Fibroblast of pulmonary artery (primary cell): ENCODE measurements at regions not wholly inside any gene's neighbourhood (a gene's known extent, or its start where the extent isn't known, plus 50 kb on each side); places are given as distances from the start of the nearest gene placed in this dataset.

ENCODE experiments used
- DNase-seq: peaks from one replicate; pipeline ENCODE4 v3.0.0-alpha.2; 2010; ENCODE audit warnings: low read depth
- H3K4me3 ChIP-seq: replicated peaks from 2 replicates; pipeline ENCODE4 v1.5.1; 2011; ENCODE audit warnings: low read depth, mild to moderate bottlenecking, control low read depth, low read length, moderate library complexity
- TF ChIP-seq, protein P1 (sequence below): IDR thresholded peaks from 2 replicates; pipeline ENCODE4 v1.5.1; 2011; ENCODE audit warnings: mild to moderate bottlenecking, control low read depth, low read length, inconsistent platforms; ENCODE audit errors: missing control alignments

DNA sequence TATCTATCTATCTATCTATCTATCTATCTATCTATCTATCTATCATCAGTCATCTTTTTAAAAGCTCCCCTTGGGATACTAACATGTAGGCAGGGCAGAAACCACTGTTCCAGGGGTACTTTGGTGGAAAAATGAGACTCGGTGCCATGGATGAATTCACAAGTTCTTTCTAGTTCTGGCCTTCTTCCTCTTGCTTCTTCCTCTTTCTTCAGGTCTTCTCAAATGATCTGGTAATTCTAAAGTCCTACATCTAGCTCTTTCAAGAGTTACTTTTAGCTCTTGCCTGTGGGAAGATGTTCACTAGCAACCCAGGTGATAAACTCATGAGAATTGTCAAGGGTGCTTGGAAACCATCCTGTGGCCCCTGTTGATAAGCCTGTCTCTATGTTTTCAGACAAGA, 168.5 kb upstream of the TBC1D5 start:
- H3K4me3 ChIP-seq: no peak overlapping the region
- TF ChIP-seq, protein P1, sequence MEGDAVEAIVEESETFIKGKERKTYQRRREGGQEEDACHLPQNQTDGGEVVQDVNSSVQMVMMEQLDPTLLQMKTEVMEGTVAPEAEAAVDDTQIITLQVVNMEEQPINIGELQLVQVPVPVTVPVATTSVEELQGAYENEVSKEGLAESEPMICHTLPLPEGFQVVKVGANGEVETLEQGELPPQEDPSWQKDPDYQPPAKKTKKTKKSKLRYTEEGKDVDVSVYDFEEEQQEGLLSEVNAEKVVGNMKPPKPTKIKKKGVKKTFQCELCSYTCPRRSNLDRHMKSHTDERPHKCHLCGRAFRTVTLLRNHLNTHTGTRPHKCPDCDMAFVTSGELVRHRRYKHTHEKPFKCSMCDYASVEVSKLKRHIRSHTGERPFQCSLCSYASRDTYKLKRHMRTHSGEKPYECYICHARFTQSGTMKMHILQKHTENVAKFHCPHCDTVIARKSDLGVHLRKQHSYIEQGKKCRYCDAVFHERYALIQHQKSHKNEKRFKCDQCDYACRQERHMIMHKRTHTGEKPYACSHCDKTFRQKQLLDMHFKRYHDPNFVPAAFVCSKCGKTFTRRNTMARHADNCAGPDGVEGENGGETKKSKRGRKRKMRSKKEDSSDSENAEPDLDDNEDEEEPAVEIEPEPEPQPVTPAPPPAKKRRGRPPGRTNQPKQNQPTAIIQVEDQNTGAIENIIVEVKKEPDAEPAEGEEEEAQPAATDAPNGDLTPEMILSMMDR: no peak
- DNase-seq: no peak

DNA sequence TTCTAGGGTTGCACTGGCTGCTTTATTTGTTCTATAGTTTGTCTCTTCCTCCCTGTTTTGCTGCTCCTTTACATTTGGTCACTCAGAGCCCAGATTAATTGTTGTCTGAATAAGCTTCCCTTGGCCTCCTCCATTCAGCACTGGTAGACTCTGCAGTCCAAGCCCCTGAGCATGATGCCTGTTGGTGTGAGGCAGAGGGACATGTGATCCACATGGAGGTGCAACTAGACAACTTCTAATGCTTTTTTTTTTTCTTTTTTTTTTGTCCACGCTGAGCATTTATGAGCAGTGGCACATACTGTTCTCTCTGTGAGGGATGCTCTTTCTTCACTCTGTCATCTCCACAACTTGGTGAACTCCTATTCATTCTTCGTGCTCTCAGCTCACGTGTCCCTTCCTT, 167.3 kb upstream of the TBC1D5 start:
- H3K4me3 ChIP-seq: no peak overlapping the region
- TF ChIP-seq, protein P1: no peak
- DNase-seq: no peak

DNA sequence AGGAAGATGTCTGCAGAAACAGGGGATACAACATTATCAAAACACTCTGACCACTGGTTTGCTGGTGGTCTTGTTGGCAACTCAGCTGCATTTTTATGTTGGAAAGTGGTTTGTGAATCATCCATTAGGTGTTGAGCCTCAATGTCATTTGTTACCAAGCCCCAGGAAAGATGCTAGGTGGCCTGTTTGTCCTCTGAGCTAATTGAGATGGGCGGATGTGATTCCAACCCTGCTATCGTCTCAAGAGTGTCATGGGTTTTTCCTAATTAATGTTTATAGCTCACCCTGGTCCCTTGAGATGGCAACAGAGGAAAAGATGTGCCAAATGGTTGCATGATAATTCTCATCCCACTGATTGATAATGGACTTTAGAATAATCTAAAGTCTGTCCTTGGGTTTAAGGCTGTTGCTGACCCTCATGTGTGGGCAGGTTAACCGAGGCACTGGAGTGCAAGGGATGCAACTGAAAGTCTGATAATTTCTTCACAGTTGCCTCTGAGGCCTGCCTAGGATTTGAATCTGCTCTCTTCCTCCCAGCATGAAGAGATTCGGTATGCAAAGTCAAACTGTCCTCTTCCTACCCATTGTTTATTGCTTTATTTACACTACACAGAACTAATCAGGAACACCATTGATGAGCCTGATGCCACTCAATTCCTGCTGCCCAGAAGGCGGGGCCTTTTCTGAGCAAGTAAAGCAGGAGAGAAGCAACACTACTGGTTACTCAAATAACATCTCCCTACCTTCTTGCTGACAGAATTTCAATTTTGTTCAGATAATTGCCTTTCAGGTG, 166.2 kb upstream of the TBC1D5 start:
- no peak overlapping the region for H3K4me3 ChIP-seq
- DNase-seq: no peak
- TF ChIP-seq, protein P1: no peak

DNA sequence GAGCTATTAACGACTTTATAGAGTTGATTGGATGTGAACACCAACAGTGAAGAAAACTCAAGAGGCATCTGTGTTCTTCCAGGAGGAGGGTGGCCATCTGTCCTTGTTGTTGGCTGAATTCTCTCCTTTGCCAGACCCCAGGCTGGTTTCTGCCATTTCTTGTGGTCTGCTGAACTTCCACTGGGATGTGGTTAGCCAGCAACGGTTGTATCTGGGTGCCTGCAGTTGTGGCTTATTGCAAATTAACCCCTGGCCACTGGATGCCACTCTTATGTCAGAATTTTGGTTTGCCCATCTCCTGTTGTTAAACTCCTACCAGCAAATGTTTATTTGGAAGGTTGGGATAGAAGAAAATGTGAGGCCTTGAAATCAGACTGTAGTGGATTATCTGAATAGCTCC, 163.6 kb upstream of the TBC1D5 start:
- TF ChIP-seq, protein P1: no peak
- H3K4me3 ChIP-seq: no peak overlapping the region
- DNase-seq: no peak

DNA sequence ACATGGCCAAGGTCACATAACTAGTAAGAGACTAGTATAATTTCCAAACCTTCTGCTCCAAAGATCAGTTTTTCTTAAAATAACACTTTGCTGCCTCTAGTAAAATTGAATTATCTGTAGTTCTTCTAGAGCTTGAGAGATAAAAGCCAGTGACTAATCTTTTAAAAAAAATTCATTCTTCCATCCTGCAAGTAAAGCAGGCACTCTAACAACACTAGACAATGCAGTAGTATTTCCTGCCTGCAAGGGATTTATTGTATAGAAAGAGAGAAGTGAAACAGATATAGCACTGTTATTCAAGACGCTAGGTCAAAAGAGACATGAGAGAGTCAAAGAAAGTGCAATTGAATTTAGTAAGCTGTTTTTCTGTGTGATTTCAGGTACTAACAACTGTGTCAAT, 159.5 kb upstream of the TBC1D5 start:
- no peak overlapping the region for H3K4me3 ChIP-seq
- no peak for DNase-seq
- TF ChIP-seq, protein P1: no peak

DNA sequence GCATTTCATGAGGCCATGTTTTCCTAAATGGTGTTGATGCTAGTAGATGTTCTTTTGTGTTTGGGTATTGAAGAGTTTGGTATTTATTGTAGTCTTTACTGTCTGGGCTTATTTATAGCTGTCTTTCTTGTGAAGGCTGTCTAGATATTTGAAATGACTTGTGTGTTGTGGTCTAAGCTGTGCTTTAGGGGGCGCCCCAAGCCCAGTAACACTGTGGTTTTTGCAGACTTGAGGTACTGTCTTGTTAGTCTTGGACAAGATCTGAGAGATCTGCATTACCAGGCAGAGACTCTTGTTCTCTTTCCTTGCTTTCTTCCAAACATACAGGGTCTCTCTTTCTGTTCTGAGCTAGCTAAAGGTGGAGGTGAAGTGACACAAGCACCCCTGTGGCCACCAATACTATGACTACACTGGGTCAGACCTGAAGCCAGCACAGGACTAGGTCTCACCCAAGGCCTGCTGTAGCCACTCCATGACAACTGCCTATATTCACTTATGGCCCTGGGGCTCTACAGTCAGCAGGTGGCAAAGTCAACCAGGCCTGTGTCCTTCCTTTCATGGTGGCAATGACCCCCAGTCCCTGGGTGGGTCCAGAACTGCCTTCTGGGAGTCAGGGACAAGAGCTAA, 152.1 kb upstream of the TBC1D5 start:
- no peak overlapping the region for H3K4me3 ChIP-seq
- TF ChIP-seq, protein P1: peak; percentile 60
- peak; percentile 75 for DNase-seq
